LNCAP (cell line): ENCODE measurements at regions not wholly inside any gene's neighbourhood (a gene's known extent, or its start where the extent isn't known, plus 50 kb on each side); places are given as distances from the start of the nearest gene placed in this dataset.

Experiments used
- CTCF ChIP-seq: fragments of 450-650 bp; IDR thresholded peaks from 2 replicates; pipeline ENCODE4 v1.5.1; 2017; ENCODE audit warnings: mild to moderate bottlenecking

GRCh38 chr14:42918615-42919014 is 1311.9 kb downstream of the LRFN5 start:
- no peak for TF ChIP-seq CTCF

- peak; percentile 53 for TF ChIP-seq CTCF
Measured at GRCh38 chr14:42911642-42912041, 1305.0 kb downstream of the LRFN5 start.

- no peak for TF ChIP-seq CTCF
Measured at GRCh38 chr14:42909659-42910058, 1303.0 kb downstream of the LRFN5 start.

- TF ChIP-seq CTCF: no peak
Measured at GRCh38 chr14:42893183-42893582, 1286.5 kb downstream of the LRFN5 start.

GRCh38 chr14:42884100-42884499 is 1277.4 kb downstream of the LRFN5 start:
- TF ChIP-seq CTCF: no peak

GRCh38 chr14:42877716-42878115 is 1271.0 kb downstream of the LRFN5 start:
- TF ChIP-seq CTCF: no peak

GRCh38 chr14:42872786-42873185 is 1266.1 kb downstream of the LRFN5 start:
- TF ChIP-seq CTCF: no peak

- no peak for TF ChIP-seq CTCF
Measured at GRCh38 chr14:42869681-42870080, 1263.0 kb downstream of the LRFN5 start.
